K562 (cell line): ENCODE measurements at regions not wholly inside any gene's neighbourhood (a gene's known extent, or its start where the extent isn't known, plus 50 kb on each side); places are given as distances from the start of the nearest gene placed in this dataset.

ENCODE experiments used
- ATAC-seq: fragments of 200-7000 bp; cut with Tn5 transposase; 3 replicates; pipeline ENCODE4 v1.9.1; 2020; ENCODE audit warnings: moderate library complexity
- BruUV-seq: library from RNA; stranded (reverse); fragments of 400-500 nt; replicated peaks from 2 replicates; lab custom pipeline; 2021; lab: Mats Ljungman, UMichigan
- CTCF ChIA-PET: fragments of 300-600 bp; formaldehyde crosslinking; extraction: SDS; loops from one replicate; lab custom pipeline; 2021; ENCODE audit warnings: low intra/inter-chr PET ratio; lab: Yijun Ruan, JAX
- POLR2A ChIA-PET: fragments of 300-600, 350-650 bp; sonication (Branson Sonifier 250); formaldehyde crosslinking; extraction: SDS; loops from one replicate; lab custom pipeline; 2021; ENCODE audit warnings: antibody characterized with exemption, inconsistent platforms; lab: Yijun Ruan, JAX
- DNase-seq, 4 experiments: peaks; one replicate each; pipeline versions ENCODE4 v3.0.0 to v3.0.0-alpha.2; 2011 to 2018; ENCODE audit warnings: low spot score in 3 of 4, mixed read lengths in 3 of 4; ENCODE audit errors: extremely low read depth in 1 of 4
- FAIRE-seq: peaks from 2 replicates; lab custom pipeline; 2011; peaks lifted over from hg19 to GRCh38; lab: Jason Lieb, UNC
- H2AFZ ChIP-seq: 2 replicates; pipeline ENCODE4 v1.6.0; 2011; ENCODE audit warnings: low read depth, low read length, control low read depth, inconsistent platforms
- H3K27ac ChIP-seq: fragments of 200-600 bp; 3 replicates; pipeline ENCODE4 v1.8.0; 2011; ENCODE audit warnings: low read depth, mild to moderate bottlenecking, control low read depth, inconsistent platforms, low read length, moderate library complexity, mixed read lengths; ENCODE audit errors: extremely low read depth
- H3K27me3 ChIP-seq, 2 experiments: fragments of 300-600 bp in 1 of 2; 2 replicates in 1 of 2; 3 replicates in 1 of 2; pipeline versions ENCODE4 v1.6.0 to v1.8.0; 2011; ENCODE audit warnings: inconsistent platforms in 2 of 2, low read length in 2 of 2, mild to moderate bottlenecking in 1 of 2, mixed read lengths in 1 of 2, moderate library complexity in 1 of 2; ENCODE audit not compliant: control insufficient read depth in 2 of 2, insufficient read depth in 2 of 2
- H3K36me3 ChIP-seq: fragments of 300-600 bp; 3 replicates; pipeline ENCODE4 v1.8.0; 2011; ENCODE audit warnings: mild to moderate bottlenecking, low read length, inconsistent platforms; ENCODE audit not compliant: control insufficient read depth, insufficient read depth
- H3K4me1 ChIP-seq, 2 experiments: fragments of 200-600 bp in 1 of 2; replicated peaks in 1 of 2; 2 replicates in 1 of 2; 3 replicates in 1 of 2; pipeline versions ENCODE4 v1.5.1 to v1.8.0; 2011; ENCODE audit warnings: inconsistent platforms in 2 of 2, low read length in 2 of 2, mild to moderate bottlenecking in 1 of 2, mixed read lengths in 1 of 2, moderate library complexity in 1 of 2; ENCODE audit not compliant: control insufficient read depth in 2 of 2, insufficient read depth in 2 of 2
- H3K4me2 ChIP-seq: 2 replicates; pipeline ENCODE4 v1.6.1; 2011; ENCODE audit warnings: low read length, control low read depth, inconsistent platforms, mixed read lengths; ENCODE audit not compliant: insufficient read depth
- H3K4me3 ChIP-seq: fragments of 200-600 bp; sonication (generic), shearing (Covaris generic); 2 replicates; pipeline ENCODE4 v1.5.1; 2016; ENCODE audit warnings: control low read depth, inconsistent platforms
- H3K79me2 ChIP-seq: fragments of 200-600 bp; 3 replicates; pipeline ENCODE4 v1.8.0; 2011; ENCODE audit warnings: low read length, inconsistent platforms; ENCODE audit not compliant: control insufficient read depth, insufficient read depth
- H3K9ac ChIP-seq, 2 experiments: 2 replicates each; pipeline versions ENCODE4 v1.6.0 to v1.6.1; 2011; ENCODE audit warnings: low read depth in 2 of 2, low read length in 2 of 2, control low read depth in 1 of 2, inconsistent platforms in 1 of 2, mild to moderate bottlenecking in 1 of 2, mixed read lengths in 1 of 2; ENCODE audit not compliant: insufficient read depth in 1 of 2
- H3K9me1 ChIP-seq: one replicate; pipeline ENCODE4 v1.6.0; 2011; ENCODE audit warnings: inconsistent platforms, mild to moderate bottlenecking, low read length, moderate library complexity; ENCODE audit not compliant: control insufficient read depth, insufficient read depth
- H3K9me3 ChIP-seq: replicated peaks from 2 replicates; pipeline ENCODE4 v1.5.1; 2011; ENCODE audit warnings: low read depth, low read length, inconsistent platforms; ENCODE audit not compliant: control insufficient read depth, insufficient read depth
- H4K20me1 ChIP-seq: replicated peaks from 2 replicates; pipeline ENCODE4 v1.6.1; 2011; ENCODE audit warnings: low read length, inconsistent platforms, mixed read lengths; ENCODE audit not compliant: control insufficient read depth, insufficient read depth
- CBX5 ChIP-seq: IDR thresholded peaks from 2 replicates; pipeline ENCODE4 v1.6.1; 2014; ENCODE audit warnings: low read depth, borderline replicate concordance
- FOXK2 ChIP-seq, 2 experiments: fragments of 450-650 bp; IDR thresholded peaks in 1 of 2; conservative IDR thresholded peaks in 1 of 2; 2 replicates each; pipeline ENCODE4 v1.6.1; 2016; ENCODE audit warnings: low read depth in 2 of 2, mild to moderate bottlenecking in 1 of 2
- KDM4B ChIP-seq, 2 experiments: fragments of 450-650 bp in 1 of 2; sonication (generic) in 1 of 2; IDR thresholded peaks; 2 replicates each; pipeline ENCODE4 v1.6.1; 2016 to 2017; ENCODE audit warnings: borderline replicate concordance in 2 of 2, antibody characterized with exemption in 1 of 2, low read depth in 1 of 2, mild to moderate bottlenecking in 1 of 2
- POU5F1 ChIP-seq: fragments of 150-350 bp; IDR thresholded peaks from 2 replicates; pipeline ENCODE4 v1.6.1; 2014; ENCODE audit warnings: borderline replicate concordance, low read length, low read depth, mild to moderate bottlenecking; ENCODE audit not compliant: partially characterized antibody
- RNF2 ChIP-seq: sonication (generic); IDR thresholded peaks from 2 replicates; pipeline ENCODE4 v1.6.1; 2016
- SMC3 ChIP-seq: conservative IDR thresholded peaks from 2 replicates; pipeline ENCODE4 v1.6.1; 2011; ENCODE audit warnings: low read depth, low read length, improper control_type of control experiment; ENCODE audit not compliant: insufficient read depth
- SRSF3 ChIP-seq: fragments of 200-400 bp; formaldehyde crosslinking; IDR thresholded peaks from 2 replicates; pipeline ENCODE4 v1.6.1; 2016; ENCODE audit warnings: mild to moderate bottlenecking, low read length, moderate library complexity; ENCODE audit not compliant: insufficient read depth
- XRCC5 ChIP-seq: fragments of 200-400 bp; formaldehyde crosslinking; IDR thresholded peaks from 2 replicates; pipeline ENCODE4 v1.6.1; 2017; ENCODE audit warnings: low read depth, mild to moderate bottlenecking, low read length
- YY1 ChIP-seq, 3 experiments: IDR thresholded peaks; 2 replicates each; pipeline ENCODE4 v1.6.1; 2011; ENCODE audit warnings: low read length in 2 of 3, mild to moderate bottlenecking in 2 of 3, moderate library complexity in 2 of 3, borderline replicate concordance in 1 of 3, control low read depth in 1 of 3, low read depth in 1 of 3; ENCODE audit not compliant: insufficient read depth in 3 of 3, insufficient replicate concordance in 2 of 3, control insufficient read depth in 1 of 3, insufficient read length in 1 of 3; ENCODE audit errors: extremely low read depth in 1 of 3
- ZFP36 ChIP-seq: fragments of 150-350 bp; IDR thresholded peaks from 2 replicates; pipeline ENCODE4 v1.6.1; 2018; ENCODE audit warnings: low read length, low read depth; ENCODE audit not compliant: partially characterized antibody
- ZNF766 ChIP-seq: fragments of 200-800 bp; sonication (Bioruptor generic); conservative IDR thresholded peaks from 2 replicates; pipeline ENCODE4 v1.6.1; 2016; ENCODE audit warnings: missing genetic modification characterization, missing compliant biosample characterization
- WGBS: fragments of 100-300 bp; shearing (Covaris generic); methylation state at CpG from one replicate; pipeline ENCODE4 v1.1.6; 2016; ENCODE audit warnings: low coverage, mixed read lengths; ENCODE audit not compliant: insufficient coverage; ENCODE audit errors: missing lambda C conversion rate; 5-methylcytosine and 5-hydroxymethylcytosine counted together
- in situ Hi-C: fragments of 300-500 bp; cut with MboI; formaldehyde crosslinking; loops from 4 replicates; pipeline ENCODE4 v1.15.0; 2018; ENCODE audit warnings: inconsistent platforms, mixed read lengths
- intact Hi-C: fragments of 100-400 bp; cut with micrococcal nuclease; formaldehyde crosslinking; loops from 2 replicates; pipeline ENCODE4 v1.14.2; 2022
- TF ChIP-seq, protein P1 (sequence below): fragments of 250-450 bp; sonication (Bioruptor Pico); IDR thresholded peaks from 2 replicates; pipeline ENCODE4 v1.8.0; 2022; ENCODE audit warnings: inconsistent platforms

DNA sequence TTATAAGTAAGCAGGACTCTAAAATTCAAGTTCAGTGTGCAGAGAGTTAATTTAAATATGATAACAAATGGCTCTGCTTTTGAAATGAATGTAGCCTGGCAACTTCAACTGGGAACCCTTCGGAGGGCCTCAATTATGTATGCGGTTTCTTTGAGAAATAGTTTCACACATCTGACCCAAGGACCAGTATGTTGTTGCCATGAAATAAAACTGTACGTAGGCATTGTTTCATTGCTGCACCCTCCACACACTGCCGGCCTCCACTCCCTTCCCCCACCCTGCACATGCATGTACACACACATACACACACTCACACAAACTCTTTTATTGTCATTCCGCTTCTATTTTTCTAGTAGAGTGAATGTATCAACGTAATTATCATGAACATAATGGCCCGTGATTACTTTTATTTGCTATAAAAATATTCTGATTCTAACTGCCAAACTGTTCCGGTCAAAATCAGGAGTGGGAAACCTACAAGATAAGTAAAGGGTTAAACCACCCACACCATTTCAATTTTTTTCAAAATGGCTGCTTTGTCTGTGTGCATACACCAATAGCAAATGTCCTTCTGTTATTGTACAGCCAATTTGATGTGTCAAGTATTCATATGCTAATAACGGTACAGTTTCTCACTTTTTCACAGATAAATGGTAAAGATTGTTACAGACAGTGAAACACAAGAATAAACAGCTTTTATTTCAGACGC, 215.5 kb upstream of the TMEM161B start:
- ChIA-PET POLR2A (no interaction called here), CTCF (no interaction called here)
- BruUV-seq = no TSS peak
- Histone ChIP-seq H3K4me3 (no peak overlapping the region), H2AFZ (peak overlapping the region; percentile 23; the same call in 1 of the 2 replicates), H3K36me3 (no peaks in the 10 kb centered on the region), H3K9me1 (no peaks in the 10 kb centered on the region), H3K27ac (no peak overlapping the region), H3K9ac (no peak overlapping the region), H3K4me2 (no peak overlapping the region), H3K4me1 (no peaks in the 10 kb centered on the region), H4K20me1 (no peaks in the 10 kb centered on the region), H3K27me3 (no peaks in the 10 kb centered on the region), H3K79me2 (no peaks in the 10 kb centered on the region), H3K9me3 (no peaks in the 10 kb centered on the region)
- TF ChIP-seq YY1 (IDR thresholded peaks at IDR 0.05; ENCODE audit: borderline replicate concordance in 1 of 3, control insufficient read depth in 1 of 3, extremely low read depth in 1 of 3, insufficient read depth in 3 of 3, insufficient read length in 1 of 3, insufficient replicate concordance in 2 of 3, low read depth in 1 of 3, low read length in 2 of 3) (peak in 1 of 3 experiments; percentile 10), FOXK2 (conservative IDR thresholded peaks at IDR 0.05 in 1 of 2, IDR thresholded peaks at IDR 0.05 in 1 of 2; ENCODE audit: low read depth in 2 of 2) (no peak)
- FAIRE-seq (no peak), DNase-seq (no peak), ATAC-seq (no peak)
- in situ Hi-C loops = no loop called here
- 14% methylated on average over 10 of the region's 10 CpGs for WGBS
- intact Hi-C loops = no loop called here

DNA sequence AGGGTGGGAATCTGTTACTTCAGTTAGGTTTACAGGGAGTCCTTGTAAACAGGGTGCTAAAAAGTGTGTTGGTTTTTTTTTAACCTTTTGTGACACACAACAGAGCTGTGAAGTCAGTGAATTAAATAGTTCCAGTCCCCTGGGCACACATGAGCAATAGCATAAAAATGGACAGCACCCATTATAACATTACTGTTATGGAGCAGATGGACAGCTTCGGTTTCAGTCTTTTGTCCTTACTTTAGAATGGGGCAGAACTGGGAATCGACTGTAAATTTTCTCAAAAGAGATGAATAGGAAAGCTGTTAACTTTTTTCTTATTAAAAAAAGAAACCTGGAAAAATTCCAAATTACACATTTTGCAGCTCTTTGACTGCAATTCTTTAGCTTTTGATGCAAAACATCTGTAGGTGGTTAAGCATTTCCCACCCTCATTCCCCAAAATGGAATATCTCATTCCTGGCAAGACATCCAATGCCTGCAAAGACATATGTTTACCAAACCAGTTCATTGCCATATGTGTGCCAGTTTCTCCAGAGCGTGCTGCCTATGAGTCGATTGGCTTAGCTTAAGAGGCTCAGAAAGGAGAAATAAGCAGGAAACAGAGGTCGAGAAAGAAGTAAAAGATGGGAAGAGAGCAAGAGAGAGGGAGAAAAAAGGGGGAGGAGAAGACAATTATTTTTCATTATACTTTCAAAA, 212.3 kb upstream of the TMEM161B start:
- intact Hi-C loops (no loop called here), in situ Hi-C loops (no loop called here)
- Histone ChIP-seq H4K20me1 (no peaks in the 10 kb centered on the region), H3K27me3 (no peaks in the 10 kb centered on the region), H3K9me3 (no peaks in the 10 kb centered on the region), H3K27ac (no peak overlapping the region), H3K79me2 (no peaks in the 10 kb centered on the region), H2AFZ (no peak overlapping the region), H3K4me1 (no peaks in the 10 kb centered on the region), H3K9me1 (no peaks in the 10 kb centered on the region), H3K4me2 (no peak overlapping the region), H3K36me3 (no peaks in the 10 kb centered on the region), H3K4me3 (no peak overlapping the region), H3K9ac (no peak overlapping the region)
- no peak for ATAC-seq
- FAIRE-seq = no peak
- ChIA-PET POLR2A (no interaction called here), CTCF (no interaction called here)
- 0% methylated on average over 5 of the region's 5 CpGs for WGBS
- no peak for DNase-seq
- BruUV-seq = no TSS peak
- TF ChIP-seq, protein P1, sequence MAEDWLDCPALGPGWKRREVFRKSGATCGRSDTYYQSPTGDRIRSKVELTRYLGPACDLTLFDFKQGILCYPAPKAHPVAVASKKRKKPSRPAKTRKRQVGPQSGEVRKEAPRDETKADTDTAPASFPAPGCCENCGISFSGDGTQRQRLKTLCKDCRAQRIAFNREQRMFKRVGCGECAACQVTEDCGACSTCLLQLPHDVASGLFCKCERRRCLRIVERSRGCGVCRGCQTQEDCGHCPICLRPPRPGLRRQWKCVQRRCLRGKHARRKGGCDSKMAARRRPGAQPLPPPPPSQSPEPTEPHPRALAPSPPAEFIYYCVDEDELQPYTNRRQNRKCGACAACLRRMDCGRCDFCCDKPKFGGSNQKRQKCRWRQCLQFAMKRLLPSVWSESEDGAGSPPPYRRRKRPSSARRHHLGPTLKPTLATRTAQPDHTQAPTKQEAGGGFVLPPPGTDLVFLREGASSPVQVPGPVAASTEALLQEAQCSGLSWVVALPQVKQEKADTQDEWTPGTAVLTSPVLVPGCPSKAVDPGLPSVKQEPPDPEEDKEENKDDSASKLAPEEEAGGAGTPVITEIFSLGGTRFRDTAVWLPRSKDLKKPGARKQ (CRISPR knock-in tag) = no peak
- TF ChIP-seq POU5F1 = no peak
- no peak for TF ChIP-seq SMC3
- no peak for TF ChIP-seq ZNF766 (CRISPR knock-in tag)
- no peak for TF ChIP-seq CBX5
- no peak for TF ChIP-seq XRCC5
- no peak for TF ChIP-seq KDM4B (IDR thresholded peaks at IDR 0.05; ENCODE audit: borderline replicate concordance in 2 of 2, low read depth in 1 of 2)
- no peak for TF ChIP-seq RNF2
- no peak for TF ChIP-seq ZFP36
- no peak for TF ChIP-seq SRSF3
